Stimulated activated CD4-positive, alpha-beta T cell treated with anti-CD3 and anti-CD28 coated beads, TNF-alpha, amount 100 ng/mL, for 4 hours (primary cell): ENCODE measurements at regions not wholly inside any gene's neighbourhood (a gene's known extent, or its start where the extent isn't known, plus 50 kb on each side); places are given as distances from the start of the nearest gene placed in this dataset.
"Not testable (repeated sequence)": the region's sequence is repeated elsewhere in the genome, so short reads cannot be mapped to it uniquely, and the experiment has no call there.

ENCODE experiments used
- DNase-seq, 3 experiments: peaks; one replicate each; pipeline ENCODE4 v3.0.0-alpha.2; 2020; ENCODE audit warnings: low read depth in 3 of 3

GRCh38 chrX:45505214-45505613 lies 304.5 kb upstream of the DIPK2B start:
- no peak for DNase-seq

- not testable (repeated sequence) for DNase-seq
These were observed 303.2 kb upstream of the DIPK2B start for GRCh38 chrX:45503787-45504362.

- DNase-seq, result no peak
These were observed 301.7 kb upstream of the DIPK2B start for GRCh38 chrX:45502396-45502795.

GRCh38 chrX:45497290-45497689 lies 296.6 kb upstream of the DIPK2B start:
- no peak for DNase-seq

- no peak for DNase-seq
These were observed 285.0 kb upstream of the DIPK2B start for GRCh38 chrX:45485719-45486118.

- DNase-seq, result no peak
These were observed 279.3 kb upstream of the DIPK2B start for GRCh38 chrX:45479835-45480422.

- DNase-seq, result no peak
These were observed 278.6 kb upstream of the DIPK2B start for GRCh38 chrX:45479196-45479834.

GRCh38 chrX:45472968-45473367 lies 272.3 kb upstream of the DIPK2B start:
- no peak for DNase-seq

- DNase-seq, result not testable (repeated sequence)
These were observed 266.9 kb upstream of the DIPK2B start for GRCh38 chrX:45467537-45467936.

GRCh38 chrX:45455732-45456131 lies 255.1 kb upstream of the DIPK2B start:
- DNase-seq, result not testable (repeated sequence)

GRCh38 chrX:45454290-45454689 lies 253.6 kb upstream of the DIPK2B start:
- DNase-seq, result no peak

GRCh38 chrX:45449982-45450381 lies 249.3 kb upstream of the DIPK2B start:
- DNase-seq, result no peak

GRCh38 chrX:45447995-45448394 lies 247.3 kb upstream of the DIPK2B start:
- DNase-seq, result no peak

GRCh38 chrX:45447331-45447730 lies 246.7 kb upstream of the DIPK2B start:
- DNase-seq, result no peak

GRCh38 chrX:45445745-45446412 lies 245.2 kb upstream of the DIPK2B start:
- DNase-seq, result no peak

GRCh38 chrX:45437186-45437585 lies 236.5 kb upstream of the DIPK2B start:
- DNase-seq, result no peak

GRCh38 chrX:45435481-45435880 lies 234.8 kb upstream of the DIPK2B start:
- DNase-seq, result no peak

- DNase-seq, result no peak
These were observed 233.6 kb upstream of the DIPK2B start for GRCh38 chrX:45434231-45434630.

- DNase-seq, result no peak
These were observed 228.2 kb upstream of the DIPK2B start for GRCh38 chrX:45428831-45429230.

GRCh38 chrX:45424326-45424725 lies 223.7 kb upstream of the DIPK2B start:
- no peak for DNase-seq

- DNase-seq, result no peak
These were observed 221.7 kb upstream of the DIPK2B start for GRCh38 chrX:45422216-45422925.

GRCh38 chrX:45421806-45422205 lies 221.1 kb upstream of the DIPK2B start:
- no peak for DNase-seq
